HPDE6-E6E7 (cell line): ENCODE measurements at regions not wholly inside any gene's neighbourhood (a gene's known extent, or its start where the extent isn't known, plus 50 kb on each side); places are given as distances from the start of the nearest gene placed in this dataset.
"Not testable (repeated sequence)": the region's sequence is repeated elsewhere in the genome, so short reads cannot be mapped to it uniquely, and the experiment has no call there.

Experiments used
- DNase-seq: peaks from one replicate; pipeline ENCODE4 v3.0.0; 2011; ENCODE audit warnings: missing footprints; ENCODE audit errors: extremely low spot score

- no peak for DNase-seq
These were observed 210.2 kb downstream of the ARPP21 start for GRCh38 chr3:35849496-35849895.

GRCh38 chr3:35849963-35850362 is 210.6 kb downstream of the ARPP21 start:
- DNase-seq, result no peak

- no peak for DNase-seq
These were observed 217.7 kb downstream of the ARPP21 start for GRCh38 chr3:35857004-35857403.

GRCh38 chr3:35862057-35862456 is 222.7 kb downstream of the ARPP21 start:
- DNase-seq, result no peak

DNA sequence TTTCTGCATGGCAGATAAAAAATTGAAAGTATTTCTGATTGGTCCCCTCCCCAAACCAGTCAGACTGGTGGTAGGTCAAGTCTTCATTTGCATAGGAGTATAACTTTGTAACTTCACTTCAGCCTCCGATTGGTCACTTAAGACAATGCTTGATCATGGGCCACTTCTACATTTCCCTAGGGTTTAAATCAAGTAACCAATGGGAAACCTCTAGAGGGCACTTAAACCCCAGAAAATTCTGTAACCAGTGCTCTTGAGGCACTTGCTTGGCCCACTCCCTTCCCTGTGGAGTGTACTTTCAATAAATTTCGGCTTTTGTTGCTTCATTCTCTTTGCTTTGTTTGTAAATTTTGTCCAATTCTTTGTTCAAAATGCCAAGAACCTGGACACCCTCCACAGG is 225.5 kb downstream of the ARPP21 start:
- no peak for DNase-seq

DNA sequence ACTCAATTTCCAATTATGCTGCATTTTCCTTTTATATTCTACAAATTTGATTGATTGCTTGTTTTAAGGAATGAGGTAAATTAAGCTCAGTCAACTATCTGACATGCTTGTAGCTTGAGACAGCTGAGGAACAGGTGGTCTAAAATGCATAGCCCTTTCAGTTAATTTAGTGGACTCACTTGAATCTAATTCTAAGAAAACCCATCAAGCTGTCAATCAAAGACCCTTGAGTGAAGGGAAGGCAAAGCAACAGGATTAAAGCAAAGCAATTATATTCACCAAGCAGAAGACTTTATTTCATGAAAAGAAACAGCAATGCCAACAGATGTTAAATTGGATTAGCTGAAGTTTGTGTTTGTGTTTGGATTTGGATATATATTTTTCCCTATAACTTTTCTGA is 228.5 kb downstream of the ARPP21 start:
- no peak for DNase-seq

DNA sequence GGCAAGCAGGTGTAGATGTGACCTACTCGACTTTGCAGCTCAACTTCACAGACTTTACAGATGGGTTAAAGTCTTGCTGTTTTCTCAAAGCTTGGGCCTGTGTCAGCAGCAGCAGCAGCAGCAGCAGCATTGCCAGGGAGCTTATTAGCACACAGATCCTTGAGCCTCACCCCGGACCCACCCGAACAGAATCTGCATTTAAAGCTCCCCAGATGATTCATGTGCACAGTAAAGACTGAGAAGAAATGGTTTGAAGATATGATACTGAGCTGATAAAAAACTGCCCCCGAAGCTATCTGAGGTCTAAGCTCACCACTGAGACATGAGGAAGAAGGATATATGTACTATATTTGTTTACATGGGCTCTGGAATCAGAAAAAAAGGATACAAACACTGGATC is 231.7 kb downstream of the ARPP21 start:
- no peak for DNase-seq

- DNase-seq, result no peak
These were observed 244.6 kb downstream of the ARPP21 start for GRCh38 chr3:35883929-35884328.

DNA sequence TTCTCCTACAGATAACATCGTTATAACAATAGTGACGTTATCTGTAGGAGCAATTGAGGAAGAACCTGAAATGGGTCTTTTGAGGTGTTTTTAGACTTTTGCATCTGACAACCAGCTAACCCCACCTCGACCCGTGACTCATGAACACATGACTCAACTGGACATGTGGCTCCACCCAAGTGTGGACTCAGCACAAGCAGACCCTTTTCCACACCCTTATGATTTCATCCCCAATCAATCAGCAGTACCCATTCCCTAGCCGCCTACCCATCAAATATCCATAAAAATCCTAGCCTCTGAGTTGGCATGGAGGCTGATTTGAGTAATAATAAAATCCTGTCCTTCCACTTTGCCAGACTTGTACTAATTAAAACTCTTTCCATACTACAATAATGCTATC is 255.4 kb downstream of the ARPP21 start:
- DNase-seq, result no peak

GRCh38 chr3:35899245-35899644 is 259.9 kb downstream of the ARPP21 start:
- DNase-seq, result no peak

DNA sequence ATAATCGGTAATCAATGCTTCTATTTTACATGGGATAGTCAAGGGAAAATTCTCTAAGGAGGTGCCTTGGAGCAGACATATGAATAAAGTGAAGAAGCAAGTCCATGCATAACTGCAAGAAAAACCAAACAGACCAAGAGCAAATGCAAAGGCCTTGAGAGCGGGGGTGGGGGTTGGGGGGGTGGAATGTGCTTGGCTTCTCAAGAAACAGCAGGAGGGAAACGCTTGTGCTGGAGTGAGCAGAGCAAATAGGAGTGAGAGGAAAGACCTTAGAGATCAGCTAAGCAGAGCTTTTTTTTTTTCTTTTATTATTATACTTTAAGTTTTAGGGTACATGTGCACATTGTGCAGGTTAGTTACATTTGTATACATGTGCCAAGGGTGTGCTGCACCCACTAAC is 260.8 kb downstream of the ARPP21 start:
- no peak for DNase-seq

- DNase-seq, result peak; percentile 0
These were observed 269.3 kb downstream of the ARPP21 start for GRCh38 chr3:35908366-35909232.

GRCh38 chr3:35919160-35919559 is 279.8 kb downstream of the ARPP21 start:
- no peak for DNase-seq

- DNase-seq, result no peak
These were observed 282.4 kb downstream of the ARPP21 start for GRCh38 chr3:35921718-35922117.

DNA sequence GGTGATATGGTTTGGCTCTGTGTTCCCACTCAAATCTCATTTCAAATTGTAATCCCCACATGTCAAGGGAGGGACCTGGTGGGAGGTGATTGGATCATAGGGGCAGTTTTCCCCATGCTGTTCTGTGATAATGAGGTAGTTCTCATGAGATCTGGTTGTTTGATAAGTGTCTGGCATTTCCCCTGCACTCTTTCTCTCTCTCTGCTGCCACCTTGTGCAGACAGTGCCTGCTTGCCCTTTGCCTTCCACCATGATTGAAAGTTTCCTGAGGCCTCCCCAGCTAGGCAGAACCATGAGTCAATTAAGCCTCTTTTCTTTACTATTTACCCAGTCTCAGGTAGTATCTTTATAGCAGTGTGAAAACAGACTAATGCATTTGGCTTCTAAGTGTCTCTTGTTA is 284.7 kb downstream of the ARPP21 start:
- DNase-seq, result not testable (repeated sequence)

DNA sequence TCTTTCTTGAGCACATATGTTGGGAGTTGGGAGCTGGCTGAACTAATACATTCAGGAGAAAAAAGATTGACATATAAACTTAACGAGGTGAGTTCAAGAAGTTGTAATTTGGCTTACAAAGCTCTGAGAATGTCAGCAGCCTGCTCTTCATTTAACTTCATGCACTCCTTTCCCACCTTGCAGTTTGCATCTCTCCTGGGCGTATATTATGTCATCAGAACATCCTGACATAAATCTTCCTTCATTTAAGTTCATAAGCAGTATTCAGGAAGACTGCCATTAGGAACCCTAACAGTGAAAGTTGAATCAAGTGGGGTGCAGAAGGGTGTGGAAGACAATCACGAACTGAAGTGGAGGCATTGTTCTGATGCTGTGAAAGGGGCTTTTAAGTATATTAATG is 288.1 kb downstream of the ARPP21 start:
- DNase-seq, result no peak

GRCh38 chr3:35929158-35929557 is 289.8 kb downstream of the ARPP21 start:
- no peak for DNase-seq

DNA sequence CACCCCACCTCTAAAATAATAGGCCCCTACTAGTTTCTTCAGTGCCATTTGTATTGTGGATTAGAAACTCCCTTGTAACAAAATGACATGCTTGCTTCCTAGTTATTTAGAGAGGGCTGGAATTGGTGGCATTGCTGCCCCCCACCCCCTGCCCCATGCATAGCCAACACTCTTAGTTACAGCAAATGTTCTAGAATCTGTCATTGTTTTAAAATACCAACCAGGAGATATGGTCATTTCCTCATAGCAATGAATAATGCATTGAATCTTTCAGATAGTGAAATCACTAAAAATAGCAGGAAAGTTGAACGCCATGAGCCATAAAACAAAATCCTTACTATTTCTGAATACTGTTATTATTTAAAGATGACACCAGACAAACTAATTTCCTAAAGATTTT is 292.5 kb downstream of the ARPP21 start:
- no peak for DNase-seq

DNA sequence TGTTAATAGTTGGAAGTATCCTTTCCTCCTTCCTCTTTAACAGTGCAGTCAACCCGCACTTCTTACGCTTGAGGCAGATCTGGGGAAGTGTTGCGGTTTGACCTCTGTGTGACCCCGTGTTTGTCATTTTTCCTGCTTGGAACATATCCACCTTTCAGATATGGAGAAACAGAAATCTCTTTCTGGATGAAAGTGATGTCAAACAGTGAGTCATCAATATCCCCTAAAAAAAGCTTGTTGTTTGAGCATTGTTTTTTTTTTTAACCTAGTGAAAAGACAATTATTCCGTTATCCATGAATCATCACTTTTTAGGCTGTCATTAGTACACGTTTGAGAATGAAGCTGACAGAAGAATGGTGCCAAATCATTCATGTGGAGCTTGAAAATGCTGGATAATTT is 293.7 kb downstream of the ARPP21 start:
- no peak for DNase-seq

DNA sequence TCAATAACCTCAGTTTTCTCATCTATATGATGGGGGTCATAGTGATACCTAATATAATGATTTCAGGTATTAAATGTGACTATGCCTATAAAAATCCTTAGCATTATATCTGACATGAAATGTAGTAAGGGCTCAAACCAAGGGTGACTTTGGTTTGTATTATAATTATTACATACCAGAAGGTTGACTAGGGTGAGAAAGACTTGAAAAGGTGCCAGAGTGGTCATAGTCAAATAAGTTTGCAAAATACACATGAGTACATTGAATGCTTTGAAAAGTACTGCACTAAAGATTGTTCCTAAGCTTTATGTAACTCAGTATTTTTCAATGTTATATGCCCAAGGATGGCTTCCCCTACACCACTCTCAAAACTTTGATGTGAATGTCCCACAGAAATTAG is 297.2 kb downstream of the ARPP21 start:
- no peak for DNase-seq

- no peak for DNase-seq
These were observed 305.8 kb downstream of the ARPP21 start for GRCh38 chr3:35944926-35945710.

GRCh38 chr3:35946121-35946853 is 307.0 kb downstream of the ARPP21 start:
- DNase-seq, result no peak
